ENCODE measurements at regions not wholly inside any gene's neighbourhood (a gene's known extent, or its start where the extent isn't known, plus 50 kb on each side); places are given as distances from the start of the nearest gene placed in this dataset.

DNA sequence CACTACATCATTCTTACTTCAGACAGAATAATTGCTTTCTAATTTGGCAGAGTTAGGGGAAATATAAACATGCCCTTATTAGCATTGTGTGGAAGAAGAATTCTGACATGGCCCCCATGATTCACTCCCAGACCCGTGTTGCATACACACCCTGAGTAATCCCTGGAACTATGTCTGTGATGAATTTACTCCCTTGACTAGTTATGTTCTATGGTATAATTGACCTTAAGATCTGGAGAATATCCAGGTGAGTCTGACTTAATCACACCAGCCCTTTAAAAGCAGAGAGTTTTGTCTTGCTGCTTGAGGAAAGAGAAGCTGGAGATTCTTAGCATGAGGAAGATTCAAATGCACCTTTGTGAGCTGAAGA lies 262.9 kb downstream of the SOX4 start:
- TF ChIP-seq CTCF (conservative IDR thresholded peaks at IDR 0.05; ENCODE audit: low read length) (no peak), EZH2phosphoT487 (IDR thresholded peaks at IDR 0.05; ENCODE audit: borderline replicate concordance, low read depth, low read length) (no peak)
